ENCODE measurements at regions not wholly inside any gene's neighbourhood (a gene's known extent, or its start where the extent isn't known, plus 50 kb on each side); places are given as distances from the start of the nearest gene placed in this dataset.

DNA sequence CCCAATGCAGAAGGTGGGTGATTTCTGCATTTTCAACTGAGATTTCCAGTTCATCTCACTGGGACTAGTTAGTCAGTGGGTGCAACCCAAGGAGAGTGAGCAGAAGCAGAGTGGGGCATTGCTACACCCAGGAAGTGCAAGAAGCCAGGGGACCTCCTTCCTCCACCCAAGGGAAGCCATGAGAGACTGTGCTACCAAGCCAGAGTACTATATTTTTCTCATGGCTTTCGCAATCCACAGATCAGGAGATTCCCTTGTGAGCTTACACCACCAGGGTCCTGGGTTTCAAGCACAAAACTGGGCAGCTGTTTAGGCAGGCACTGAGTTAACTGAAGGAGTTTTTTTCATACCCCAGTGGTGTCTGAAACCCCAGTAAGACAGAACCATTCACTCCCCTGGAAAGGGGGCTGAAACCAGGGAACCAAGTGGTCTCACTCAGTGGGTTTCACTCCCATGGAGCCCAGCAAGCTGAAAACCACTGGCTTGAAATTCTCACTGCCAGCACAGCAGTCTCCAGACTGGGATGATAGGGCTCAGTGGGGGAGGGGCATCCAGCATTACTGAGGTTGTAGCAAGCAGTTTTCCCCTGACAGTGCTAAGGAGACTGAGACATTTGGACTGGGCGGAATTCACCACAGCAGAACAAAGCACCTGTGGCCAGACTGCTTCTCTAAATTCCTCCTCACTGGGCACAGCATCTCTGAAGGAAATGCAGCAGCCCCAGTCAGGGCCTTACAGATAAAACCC, 903.4 kb downstream of the TECRL start:
- TF ChIP-seq CTCF (IDR thresholded peaks at IDR 0.05), result no peak
- Histone ChIP-seq H3K27ac (no peak overlapping the region), H3K36me3 (no peaks in the 10 kb centered on the region), H3K4me3 (no peak overlapping the region), H3K4me1 (no peaks in the 10 kb centered on the region), H3K27me3 (no peaks in the 10 kb centered on the region), H3K9me3 (no peaks in the 10 kb centered on the region)
- intact Hi-C loops (cut with DNase I; ENCODE audit: low total_unique reads), result no loop called here
- DNase-seq, result no peak

GRCh38 chr4:63493265-63493664, 916.0 kb downstream of the TECRL start:
- no peak for TF ChIP-seq CTCF (IDR thresholded peaks at IDR 0.05)
- TF ChIP-seq POLR2A (IDR thresholded peaks at IDR 0.05), result no peak
- Histone ChIP-seq H3K4me1 (no peaks in the 10 kb centered on the region), H3K36me3 (no peaks in the 10 kb centered on the region), H3K27me3 (no peaks in the 10 kb centered on the region), H3K27ac (no peak overlapping the region), H3K9me3 (no peaks in the 10 kb centered on the region), H3K4me3 (no peak overlapping the region)
- intact Hi-C loops (cut with DNase I; ENCODE audit: low total_unique reads), result no loop called here
- DNase-seq, result no peak

GRCh38 chr4:63492515-63492914, 916.7 kb downstream of the TECRL start:
- Histone ChIP-seq H3K27ac (no peak overlapping the region), H3K4me3 (no peak overlapping the region), H3K4me1 (no peaks in the 10 kb centered on the region), H3K36me3 (no peaks in the 10 kb centered on the region), H3K27me3 (no peaks in the 10 kb centered on the region), H3K9me3 (no peaks in the 10 kb centered on the region)
- intact Hi-C loops (cut with DNase I; ENCODE audit: low total_unique reads), result no loop called here
- no peak for TF ChIP-seq CTCF (IDR thresholded peaks at IDR 0.05)
- no peak for TF ChIP-seq POLR2A (IDR thresholded peaks at IDR 0.05)
- DNase-seq, result no peak

GRCh38 chr4:63464393-63464792, 944.9 kb downstream of the TECRL start:
- Histone ChIP-seq H3K36me3 (no peaks in the 10 kb centered on the region), H3K27ac (no peak overlapping the region), H3K9me3 (no peaks in the 10 kb centered on the region), H3K4me3 (no peak overlapping the region), H3K27me3 (no peaks in the 10 kb centered on the region), H3K4me1 (no peaks in the 10 kb centered on the region)
- no peak for TF ChIP-seq POLR2A (IDR thresholded peaks at IDR 0.05)
- intact Hi-C loops (cut with DNase I; ENCODE audit: low total_unique reads), result no loop called here
- no peak for DNase-seq

DNA sequence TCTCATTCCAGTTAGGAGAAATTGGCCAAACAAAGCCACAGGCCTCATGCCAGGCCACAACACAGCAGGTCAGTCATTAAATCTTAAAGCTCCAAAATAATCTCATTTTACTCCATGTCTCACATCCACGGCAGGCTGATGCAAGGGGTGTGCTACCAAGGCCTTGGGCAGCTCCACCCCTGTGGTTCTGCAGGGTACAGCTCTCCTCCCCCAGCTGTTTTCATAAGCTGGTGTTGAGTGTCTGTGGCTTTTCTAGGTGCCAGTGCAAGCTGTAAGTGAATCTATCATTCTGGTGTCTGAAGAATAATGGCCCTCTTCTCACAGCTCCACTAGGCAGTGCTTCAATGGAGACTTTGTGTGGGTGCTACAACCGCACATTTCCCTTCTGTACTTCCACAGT, 949.2 kb downstream of the TECRL start:
- H3K27me3 ChIP-seq, result no peaks in the 10 kb centered on the region
- H3K9me3 ChIP-seq, result no peaks in the 10 kb centered on the region
- H3K4me1 ChIP-seq, result no peaks in the 10 kb centered on the region
- no peak overlapping the region for H3K4me3 ChIP-seq
- no peak for DNase-seq
- TF ChIP-seq CTCF (IDR thresholded peaks at IDR 0.05) (no peak), POLR2A (IDR thresholded peaks at IDR 0.05) (no peak)
- no peaks in the 10 kb centered on the region for H3K36me3 ChIP-seq
- H3K27ac ChIP-seq, result no peak overlapping the region
- intact Hi-C loops (cut with DNase I; ENCODE audit: low total_unique reads), result no loop called here

GRCh38 chr4:63459329-63459728, 949.9 kb downstream of the TECRL start:
- Histone ChIP-seq H3K4me1 (no peaks in the 10 kb centered on the region), H3K36me3 (no peaks in the 10 kb centered on the region), H3K27me3 (no peaks in the 10 kb centered on the region), H3K9me3 (no peaks in the 10 kb centered on the region), H3K27ac (no peak overlapping the region), H3K4me3 (no peak overlapping the region)
- intact Hi-C loops (cut with DNase I; ENCODE audit: low total_unique reads), result no loop called here
- no peak for DNase-seq
- TF ChIP-seq POLR2A (IDR thresholded peaks at IDR 0.05) (no peak), CTCF (IDR thresholded peaks at IDR 0.05) (no peak)

Measured in uterus (tissue), 3 donors.